HCT116 (cell line): ENCODE measurements at regions not wholly inside any gene's neighbourhood (a gene's known extent, or its start where the extent isn't known, plus 50 kb on each side); places are given as distances from the start of the nearest gene placed in this dataset.

Experiments used
- ATAC-seq: fragments of 200-7000 bp; cut with Tn5 transposase; 2 replicates; pipeline ENCODE4 v1.9.1; 2020; ENCODE audit warnings: mild to moderate bottlenecking, moderate library complexity
- BruUV-seq: library from RNA; stranded (reverse); fragments of 400-500 nt; replicated peaks from 2 replicates; lab custom pipeline; 2021; lab: Mats Ljungman, UMichigan
- CTCF ChIA-PET: fragments of 300-600 bp; sonication (Branson Sonifier 250); formaldehyde crosslinking; loops from one replicate; lab custom pipeline; 2021; ENCODE audit warnings: antibody characterized with exemption; lab: Charles Lee
- POLR2A ChIA-PET: fragments of 300-600, 350-600 bp; sonication (Branson Sonifier 250); formaldehyde crosslinking; loops from one replicate; lab custom pipeline; 2021; ENCODE audit warnings: antibody characterized with exemption; lab: Charles Lee
- RAD21 ChIA-PET, 2 experiments: fragments of 300-600 bp; sonication (Branson Sonifier 250); formaldehyde crosslinking; loops; one replicate each; lab custom pipeline; 2023; ENCODE audit warnings: low total read pairs in 2 of 2; ENCODE audit not compliant: uncharacterized antibody in 2 of 2, unreplicated experiment in 2 of 2, low non-redundant PET in 1 of 2; lab: Charles Lee
- DNase-seq: peaks from one replicate; pipeline ENCODE4 v3.0.0-alpha.2; 2010; ENCODE audit warnings: low read depth, low spot score
- H2AFZ ChIP-seq: fragments of 200-600 bp; shearing (Covaris generic), sonication (generic); 2 replicates; pipeline ENCODE4 v1.6.1; 2017; ENCODE audit warnings: low read depth, mixed run types, mixed read lengths, antibody characterized with exemption, low read length; ENCODE audit not compliant: poor library complexity, severe bottlenecking
- H3K27ac ChIP-seq: 2 replicates; pipeline ENCODE4 v1.5.1; 2012; ENCODE audit warnings: low read depth, low read length
- H3K27me3 ChIP-seq: fragments of 200-600 bp; sonication (generic); 2 replicates; pipeline ENCODE4 v1.6.1; 2016; ENCODE audit warnings: mixed run types, low read length, mixed read lengths; ENCODE audit not compliant: insufficient read depth
- H3K36me3 ChIP-seq, 2 experiments: fragments of 200-500 bp in 1 of 2; fragments of 200-600 bp in 1 of 2; sonication (Bioruptor generic) in 1 of 2; sonication (generic) in 1 of 2; 2 replicates each; pipeline versions ENCODE4 v1.5.1 to v1.6.1; 2014 to 2016; ENCODE audit warnings: low read length in 2 of 2, inconsistent platforms in 1 of 2, mixed read lengths in 1 of 2, mixed run types in 1 of 2; ENCODE audit not compliant: insufficient read depth in 2 of 2, control insufficient read depth in 1 of 2
- H3K4me1 ChIP-seq, 2 experiments: fragments of 200-600 bp in 1 of 2; sonication (generic) in 1 of 2; 2 replicates each; pipeline versions ENCODE4 v1.5.1 to v1.6.1; 2012 to 2017; ENCODE audit warnings: low read length in 2 of 2, inconsistent platforms in 1 of 2, mild to moderate bottlenecking in 1 of 2, mixed read lengths in 1 of 2, mixed run types in 1 of 2, moderate library complexity in 1 of 2; ENCODE audit not compliant: insufficient read depth in 2 of 2, control insufficient read depth in 1 of 2
- H3K4me2 ChIP-seq: fragments of 200-600 bp; sonication (generic); 2 replicates; pipeline ENCODE4 v1.6.1; 2017; ENCODE audit warnings: mixed run types, low read length, mixed read lengths
- H3K4me3 ChIP-seq, 2 experiments: fragments of 200-600 bp in 1 of 2; sonication (generic) in 1 of 2; replicated peaks in 1 of 2; 2 replicates each; pipeline ENCODE4 v1.5.1; 2011 to 2016; ENCODE audit warnings: low read length in 2 of 2, control low read depth in 1 of 2, low read depth in 1 of 2, mild to moderate bottlenecking in 1 of 2, mixed read lengths in 1 of 2, mixed run types in 1 of 2
- H3K79me2 ChIP-seq: fragments of 200-600 bp; sonication (generic); 2 replicates; pipeline ENCODE4 v1.6.1; 2017; ENCODE audit warnings: mild to moderate bottlenecking, mixed run types, low read length, moderate library complexity, mixed read lengths; ENCODE audit not compliant: insufficient read depth
- H3K9ac ChIP-seq: fragments of 200-600 bp; sonication (generic); 2 replicates; pipeline ENCODE4 v1.6.1; 2016; ENCODE audit warnings: low read length, mixed read lengths
- H3K9me2 ChIP-seq: fragments of 200-600 bp; sonication (generic), shearing (Covaris generic); 2 replicates; pipeline ENCODE4 v1.6.1; 2017; ENCODE audit warnings: mixed run types, mild to moderate bottlenecking, moderate library complexity; ENCODE audit not compliant: insufficient read depth
- H3K9me3 ChIP-seq, 2 experiments: fragments of 200-500 bp in 1 of 2; fragments of 200-600 bp in 1 of 2; sonication (Bioruptor generic) in 1 of 2; sonication (generic) in 1 of 2; 2 replicates each; pipeline ENCODE4 v1.6.1; 2014 to 2017; ENCODE audit warnings: low read length in 2 of 2, mixed read lengths in 2 of 2, inconsistent platforms in 1 of 2, low read depth in 1 of 2, mild to moderate bottlenecking in 1 of 2, mixed run types in 1 of 2, moderate library complexity in 1 of 2; ENCODE audit not compliant: control insufficient read depth in 1 of 2, insufficient read depth in 1 of 2
- H4K20me1 ChIP-seq: fragments of 200-600 bp; sonication (generic), shearing (Covaris generic); 2 replicates; pipeline ENCODE4 v1.6.1; 2017; ENCODE audit warnings: mixed run types, mild to moderate bottlenecking, moderate library complexity; ENCODE audit not compliant: insufficient read depth
- EGR1 ChIP-seq: IDR thresholded peaks from 2 replicates; pipeline ENCODE4 v1.6.1; 2012; ENCODE audit warnings: low read depth
- EZH2 ChIP-seq: fragments of 200-600 bp; sonication (generic); IDR thresholded peaks from 2 replicates; pipeline ENCODE4 v1.6.1; 2017; ENCODE audit warnings: antibody characterized with exemption, mixed run types
- EZH2phosphoT487 ChIP-seq: fragments of 200-600 bp; IDR thresholded peaks from 2 replicates; pipeline ENCODE4 v1.6.1; 2018; ENCODE audit warnings: antibody characterized with exemption, borderline replicate concordance
- JUND ChIP-seq: IDR thresholded peaks from 2 replicates; pipeline ENCODE4 v1.6.1; 2012
- POLR2A ChIP-seq: IDR thresholded peaks from 2 replicates; pipeline ENCODE4 v1.7.0; 2011; ENCODE audit warnings: borderline replicate concordance; ENCODE audit not compliant: insufficient read depth, insufficient read length; ENCODE audit errors: extremely low read depth
- RAD21 ChIP-seq: IDR thresholded peaks from 2 replicates; pipeline ENCODE4 v1.6.1; 2012; ENCODE audit warnings: low read depth, mild to moderate bottlenecking
- REST ChIP-seq: IDR thresholded peaks from 2 replicates; pipeline ENCODE4 v1.6.1; 2012; ENCODE audit warnings: low read depth
- SIN3A ChIP-seq: IDR thresholded peaks from 2 replicates; pipeline ENCODE4 v1.6.1; 2012; ENCODE audit warnings: low read depth
- YY1 ChIP-seq: IDR thresholded peaks from 2 replicates; pipeline ENCODE4 v1.6.1; 2011; ENCODE audit warnings: low read length, low read depth, moderate library complexity, mild to moderate bottlenecking; ENCODE audit not compliant: insufficient replicate concordance; ENCODE audit errors: extremely low read depth
- ZBTB33 ChIP-seq: IDR thresholded peaks from 2 replicates; pipeline ENCODE4 v1.6.1; 2011; ENCODE audit warnings: mild to moderate bottlenecking, low read length, moderate library complexity; ENCODE audit not compliant: insufficient replicate concordance; ENCODE audit errors: extremely low read depth
- intact Hi-C: fragments of 100-400 bp; cut with micrococcal nuclease; formaldehyde crosslinking; loops from 2 replicates; pipeline ENCODE4 v1.10.0; 2022

- no peak for DNase-seq
- H3K4me2 ChIP-seq, result no peak overlapping the region
- H3K79me2 ChIP-seq, result no peaks in the 10 kb centered on the region
- ChIA-PET RAD21 (no interaction called here), POLR2A (no interaction called here), CTCF (no interaction called here)
- no peaks in the 10 kb centered on the region for H3K27me3 ChIP-seq
- no peak overlapping the region for H3K27ac ChIP-seq
- peaks cover 13 to 28% of the 10 kb centered on the region in 2 experiments; a peak in 2 of 4 replicates for H3K9me3 ChIP-seq
- H2AFZ ChIP-seq, result no peak overlapping the region
- H3K36me3 ChIP-seq, result no peaks in the 10 kb centered on the region
- no peak overlapping the region for H3K4me3 ChIP-seq
- ATAC-seq, result no peak
- no peaks in the 10 kb centered on the region for H3K9me2 ChIP-seq
- BruUV-seq, result no TSS peak
- H3K4me1 ChIP-seq, result no peaks in the 10 kb centered on the region
- TF ChIP-seq YY1, result no peak
- no peak for TF ChIP-seq EGR1
- no peak for TF ChIP-seq JUND
- no peak for TF ChIP-seq SIN3A
- TF ChIP-seq POLR2A, result no peak
- TF ChIP-seq REST, result no peak
- TF ChIP-seq EZH2, result no peak
- TF ChIP-seq EZH2phosphoT487, result no peak
- no peak for TF ChIP-seq RAD21
- TF ChIP-seq ZBTB33, result no peak
- H3K9ac ChIP-seq, result no peak overlapping the region
- no peaks in the 10 kb centered on the region for H4K20me1 ChIP-seq
- intact Hi-C loops, result no loop called here
Observed at GRCh38 chr13:54356849-54357248, 1328.2 kb downstream of the OLFM4 start.
